Ishikawa (cell line): ENCODE measurements at regions not wholly inside any gene's neighbourhood (a gene's known extent, or its start where the extent isn't known, plus 50 kb on each side); places are given as distances from the start of the nearest gene placed in this dataset.

ENCODE experiments used
- CEBPB ChIP-seq: IDR thresholded peaks from 2 replicates; pipeline ENCODE4 v1.6.1; 2012
- CREB1 ChIP-seq: IDR thresholded peaks from 2 replicates; pipeline ENCODE4 v1.6.1; 2012; ENCODE audit warnings: low read depth
- EGR1 ChIP-seq: IDR thresholded peaks from 2 replicates; pipeline ENCODE4 v1.6.1; 2012
- EP300 ChIP-seq: IDR thresholded peaks from 2 replicates; pipeline ENCODE4 v1.6.1; 2012; ENCODE audit warnings: borderline replicate concordance
- FOXM1 ChIP-seq: IDR thresholded peaks from 2 replicates; pipeline ENCODE4 v1.6.1; 2012; ENCODE audit warnings: low read depth, borderline replicate concordance
- NFIC ChIP-seq: IDR thresholded peaks from 2 replicates; pipeline ENCODE4 v1.6.1; 2012
- RAD21 ChIP-seq: IDR thresholded peaks from 2 replicates; pipeline ENCODE4 v1.6.1; 2012; ENCODE audit warnings: low read depth
- TAF1 ChIP-seq: IDR thresholded peaks from 2 replicates; pipeline ENCODE4 v1.6.1; 2012; ENCODE audit warnings: low read depth, mild to moderate bottlenecking
- TCF12 ChIP-seq: IDR thresholded peaks from 2 replicates; pipeline ENCODE4 v1.6.1; 2012; ENCODE audit warnings: low read depth
- TEAD4 ChIP-seq: IDR thresholded peaks from 2 replicates; pipeline ENCODE4 v1.6.1; 2012
- USF1 ChIP-seq: IDR thresholded peaks from 2 replicates; pipeline ENCODE4 v1.6.1; 2012
- YY1 ChIP-seq: IDR thresholded peaks from 2 replicates; pipeline ENCODE4 v1.6.1; 2012; ENCODE audit warnings: low read depth
- ZBTB7A ChIP-seq: IDR thresholded peaks from 2 replicates; pipeline ENCODE4 v1.6.1; 2012; ENCODE audit warnings: low read depth
- TF ChIP-seq, protein P1 (sequence below): IDR thresholded peaks from 2 replicates; pipeline ENCODE4 v1.6.1; 2012; ENCODE audit warnings: low read depth, mild to moderate bottlenecking
- TF ChIP-seq, protein P2 (sequence below): IDR thresholded peaks from 2 replicates; pipeline ENCODE4 v1.6.1; 2012

DNA sequence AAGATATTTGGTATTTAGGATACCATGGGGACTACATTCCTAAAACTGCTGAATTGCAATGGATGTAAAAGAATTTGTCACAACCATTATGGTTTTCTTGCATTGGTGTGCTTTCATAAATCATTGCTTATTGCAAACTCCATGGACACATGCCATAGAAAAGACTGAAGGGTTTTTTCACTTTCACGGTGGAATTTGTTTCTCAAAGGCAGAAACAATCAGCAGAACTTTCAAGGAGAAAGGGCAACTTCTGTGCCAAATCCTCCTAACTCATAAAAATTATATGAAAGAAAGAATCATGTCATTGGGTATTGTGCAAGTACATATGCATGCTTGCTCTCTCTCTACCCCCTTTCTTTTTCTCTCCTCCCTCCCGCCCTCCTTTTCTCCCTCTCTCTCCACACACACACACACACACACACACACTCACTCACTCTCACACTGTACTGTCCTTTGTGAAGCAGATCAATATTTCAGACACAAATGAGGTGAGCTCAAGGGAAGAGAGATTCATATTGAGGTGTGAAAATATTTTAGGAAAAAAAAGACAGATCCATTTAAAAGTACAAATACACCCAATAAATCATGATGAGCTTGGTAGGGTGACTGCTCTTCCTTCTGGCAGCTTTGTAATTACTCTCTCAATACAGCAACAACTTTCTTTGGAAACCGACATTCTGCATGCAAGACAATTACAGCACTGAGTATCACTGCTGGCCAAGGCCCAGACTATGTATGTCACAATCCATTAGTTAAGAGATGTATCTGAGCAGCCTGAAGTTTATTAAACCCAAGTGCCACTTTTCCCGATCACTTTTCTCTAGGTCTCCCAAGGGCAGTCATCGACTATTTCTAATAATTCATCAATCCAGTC lies 492.6 kb downstream of the TUSC7 start:
- TF ChIP-seq TEAD4 (no peak), FOXM1 (no peak), RAD21 (no peak), YY1 (no peak), NFIC (no peak), TAF1 (no peak), EP300 (no peak), CREB1 (no peak), TCF12 (no peak), ZBTB7A (no peak), USF1 (no peak), CEBPB (no peak), EGR1 (no peak)
- TF ChIP-seq, protein P1, sequence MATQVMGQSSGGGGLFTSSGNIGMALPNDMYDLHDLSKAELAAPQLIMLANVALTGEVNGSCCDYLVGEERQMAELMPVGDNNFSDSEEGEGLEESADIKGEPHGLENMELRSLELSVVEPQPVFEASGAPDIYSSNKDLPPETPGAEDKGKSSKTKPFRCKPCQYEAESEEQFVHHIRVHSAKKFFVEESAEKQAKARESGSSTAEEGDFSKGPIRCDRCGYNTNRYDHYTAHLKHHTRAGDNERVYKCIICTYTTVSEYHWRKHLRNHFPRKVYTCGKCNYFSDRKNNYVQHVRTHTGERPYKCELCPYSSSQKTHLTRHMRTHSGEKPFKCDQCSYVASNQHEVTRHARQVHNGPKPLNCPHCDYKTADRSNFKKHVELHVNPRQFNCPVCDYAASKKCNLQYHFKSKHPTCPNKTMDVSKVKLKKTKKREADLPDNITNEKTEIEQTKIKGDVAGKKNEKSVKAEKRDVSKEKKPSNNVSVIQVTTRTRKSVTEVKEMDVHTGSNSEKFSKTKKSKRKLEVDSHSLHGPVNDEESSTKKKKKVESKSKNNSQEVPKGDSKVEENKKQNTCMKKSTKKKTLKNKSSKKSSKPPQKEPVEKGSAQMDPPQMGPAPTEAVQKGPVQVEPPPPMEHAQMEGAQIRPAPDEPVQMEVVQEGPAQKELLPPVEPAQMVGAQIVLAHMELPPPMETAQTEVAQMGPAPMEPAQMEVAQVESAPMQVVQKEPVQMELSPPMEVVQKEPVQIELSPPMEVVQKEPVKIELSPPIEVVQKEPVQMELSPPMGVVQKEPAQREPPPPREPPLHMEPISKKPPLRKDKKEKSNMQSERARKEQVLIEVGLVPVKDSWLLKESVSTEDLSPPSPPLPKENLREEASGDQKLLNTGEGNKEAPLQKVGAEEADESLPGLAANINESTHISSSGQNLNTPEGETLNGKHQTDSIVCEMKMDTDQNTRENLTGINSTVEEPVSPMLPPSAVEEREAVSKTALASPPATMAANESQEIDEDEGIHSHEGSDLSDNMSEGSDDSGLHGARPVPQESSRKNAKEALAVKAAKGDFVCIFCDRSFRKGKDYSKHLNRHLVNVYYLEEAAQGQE, result no peak
- TF ChIP-seq, protein P2, sequence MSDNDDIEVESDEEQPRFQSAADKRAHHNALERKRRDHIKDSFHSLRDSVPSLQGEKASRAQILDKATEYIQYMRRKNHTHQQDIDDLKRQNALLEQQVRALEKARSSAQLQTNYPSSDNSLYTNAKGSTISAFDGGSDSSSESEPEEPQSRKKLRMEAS, result no peak

DNA sequence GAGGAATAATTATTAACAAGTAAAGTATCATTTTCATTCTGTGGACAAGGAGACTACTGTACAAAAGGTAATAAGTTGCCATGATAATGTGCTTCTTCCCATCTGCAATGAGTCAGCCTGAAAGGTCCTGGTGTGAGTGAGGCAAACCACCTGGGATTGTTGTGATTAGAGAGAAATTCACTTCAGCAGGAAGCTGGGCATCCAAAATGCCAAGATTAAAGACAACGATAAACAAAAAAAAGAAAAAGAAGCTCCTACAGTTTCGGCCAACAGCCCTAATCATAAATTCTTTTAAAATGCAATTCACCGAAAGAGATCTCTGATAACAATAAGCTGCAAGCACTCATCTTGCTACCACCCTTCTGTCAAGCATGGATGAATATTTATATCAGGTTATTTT lies 507.8 kb downstream of the TUSC7 start:
- TF ChIP-seq RAD21 (no peak), EGR1 (no peak), NFIC (no peak), ZBTB7A (no peak), YY1 (no peak), EP300 (no peak), TEAD4 (no peak), TAF1 (no peak), CEBPB (no peak)
- TF ChIP-seq, protein P2, result no peak
- TF ChIP-seq, protein P1, result no peak

- TF ChIP-seq EGR1 (no peak), TEAD4 (no peak), NFIC (no peak), CREB1 (no peak), FOXM1 (no peak), RAD21 (no peak), ZBTB7A (no peak), USF1 (no peak), YY1 (no peak), EP300 (no peak), TCF12 (no peak), TAF1 (no peak)
- TF ChIP-seq, protein P2, result no peak
Measured at GRCh38 chr3:117217760-117218316, 508.3 kb downstream of the TUSC7 start.

DNA sequence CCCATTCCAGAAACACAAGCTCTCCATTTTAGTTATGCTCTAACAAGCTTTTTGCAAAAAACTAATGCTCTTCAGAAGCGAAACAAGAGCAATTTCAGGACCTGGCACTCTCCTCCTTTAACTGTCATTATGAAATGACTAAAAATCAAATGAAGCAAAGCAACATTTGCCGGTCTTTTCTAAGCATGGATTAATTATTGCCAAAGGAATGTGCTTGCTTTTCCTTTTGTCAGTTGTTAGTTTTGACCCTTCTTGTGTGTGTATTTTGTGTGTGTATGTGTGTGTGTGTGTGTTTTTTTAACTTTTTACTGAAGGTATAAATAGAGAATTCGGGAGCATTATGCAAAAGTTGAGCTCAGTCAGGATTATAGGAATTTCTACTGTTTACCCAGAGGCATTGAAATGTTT lies 509.1 kb downstream of the TUSC7 start:
- TF ChIP-seq TAF1 (no peak), CEBPB (no peak), RAD21 (no peak), EP300 (no peak), USF1 (no peak), NFIC (no peak), EGR1 (no peak), YY1 (no peak), ZBTB7A (no peak), TCF12 (no peak)
- TF ChIP-seq, protein P1, result no peak
- TF ChIP-seq, protein P2, result no peak
